ENCODE measurements at regions not wholly inside any gene's neighbourhood (a gene's known extent, or its start where the extent isn't known, plus 50 kb on each side); places are given as distances from the start of the nearest gene placed in this dataset.
A peak's percentile ranks its signal among the peaks of the same experiment; 100 is the strongest.

DNA sequence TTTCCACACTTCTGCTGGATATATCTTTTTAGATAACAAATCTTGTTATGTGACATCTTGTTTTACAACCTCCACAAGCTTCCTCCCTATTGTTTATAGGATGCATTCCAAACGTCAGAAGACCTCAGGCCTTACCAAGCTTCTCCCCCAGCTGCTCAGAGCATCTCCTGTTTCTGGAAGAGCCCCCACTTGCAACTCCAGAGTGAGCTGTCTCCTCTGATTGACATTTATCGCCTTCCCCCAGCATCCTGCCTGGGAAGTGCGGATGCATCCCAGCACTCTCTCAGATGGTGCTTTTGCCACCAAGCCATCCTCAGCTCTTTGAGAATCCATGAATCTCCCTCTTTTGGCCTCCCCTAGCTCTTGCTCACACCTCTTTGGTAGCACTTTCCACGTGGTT is 123.5 kb downstream of the LRRC70 start:
- Histone ChIP-seq H4K20me1 (ENCODE audit: insufficient read depth, low read length) (no peaks in the 10 kb centered on the region), H3K4me3 (replicated peaks in 1 of 3; ENCODE audit: low read depth in 2 of 3, low read length in 3 of 3) (no peak overlapping the region), H3K4me1 (ENCODE audit: control insufficient read depth in 1 of 2, insufficient read depth in 2 of 2, low read length in 2 of 2) (peaks cover 15 to 17% of the 10 kb centered on the region in 2 donors), H3K36me3 (replicated peaks in 1 of 2; ENCODE audit: control insufficient read depth in 1 of 2, insufficient read depth in 2 of 2, low read length in 2 of 2) (no peaks in the 10 kb centered on the region), H3K27ac (ENCODE audit: low read depth in 1 of 2, low read length in 2 of 2) (no peak overlapping the region), H3K79me2 (ENCODE audit: insufficient read depth, low read length) (no peaks in the 10 kb centered on the region), H3K9ac (ENCODE audit: insufficient read depth, low read length, poor library complexity, severe bottlenecking) (no peak overlapping the region), H2AFZ (ENCODE audit: insufficient read depth, low read depth, low read length, poor library complexity, severe bottlenecking) (no peak overlapping the region), H3K9me3 (replicated peaks in 1 of 2; ENCODE audit: control insufficient read depth in 1 of 2, insufficient read depth in 1 of 2, low read length in 2 of 2) (no peaks in the 10 kb centered on the region), H3K4me2 (replicated peaks; ENCODE audit: extremely low read depth, low read length, poor library complexity, severe bottlenecking) (no peak overlapping the region), H3K27me3 (ENCODE audit: control insufficient read depth in 2 of 2, insufficient read depth in 2 of 2, low read length in 2 of 2) (no peaks in the 10 kb centered on the region)
- Mint-ChIP-seq H3K36me3 (no peaks in the 10 kb centered on the region), H3K27me3 (ENCODE audit: low read depth in 3 of 3) (peaks cover 0 to 1% (median 0%) of the 10 kb centered on the region in 3 donors), H3K4me1 (peaks cover 17% of the 10 kb centered on the region), H3K27ac (peak overlapping the region in 1 of 7 donors; percentile 8), H3K4me3 (no peak overlapping the region), H3K9me3 (peaks cover 0 to 4% (median 3%) of the 10 kb centered on the region in 7 donors)
- intact Hi-C loops (cut with micrococcal nuclease), result no loop called here
- 100% methylated on average over 2 of the region's 4 CpGs for WGBS (ENCODE audit: insufficient coverage)
- DNase-seq, result no peak
- TF ChIP-seq CTCF (IDR thresholded peaks at IDR 0.05), result no peak

DNA sequence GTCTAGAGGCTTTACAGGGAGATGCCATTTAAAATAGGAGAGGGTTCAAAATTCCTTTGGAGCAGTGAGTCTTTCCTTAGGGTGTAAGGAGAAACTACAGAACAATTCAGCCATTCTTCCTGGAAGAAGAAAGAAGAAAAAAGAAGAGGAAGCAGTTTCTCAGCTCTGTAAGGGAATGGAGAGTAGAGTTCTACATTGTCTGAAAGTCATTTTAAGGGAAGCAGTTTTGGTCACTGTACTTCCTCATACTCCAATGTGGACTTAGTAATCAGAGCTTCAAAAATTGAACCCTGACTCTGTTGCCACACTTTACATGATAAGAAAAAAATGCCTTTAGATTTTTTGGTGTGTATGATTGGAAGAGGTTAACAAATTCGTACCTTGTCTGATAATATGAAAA is 122.4 kb downstream of the LRRC70 start:
- Mint-ChIP-seq H3K27me3 (ENCODE audit: low read depth in 3 of 3) (peaks cover 0 to 1% (median 0%) of the 10 kb centered on the region in 3 donors), H3K4me1 (peaks cover 11% of the 10 kb centered on the region), H3K9me3 (peaks cover 0 to 6% (median 3%) of the 10 kb centered on the region in 7 donors), H3K4me3 (no peak overlapping the region), H3K27ac (peak overlapping the region in 4 of 7 donors; percentile 31 to 58 (median 40)), H3K36me3 (no peaks in the 10 kb centered on the region)
- Histone ChIP-seq H3K79me2 (ENCODE audit: insufficient read depth, low read length) (no peaks in the 10 kb centered on the region), H3K4me3 (replicated peaks in 1 of 3; ENCODE audit: low read depth in 2 of 3, low read length in 3 of 3) (no peak overlapping the region), H3K4me2 (replicated peaks; ENCODE audit: extremely low read depth, low read length, poor library complexity, severe bottlenecking) (no peak overlapping the region), H3K27ac (ENCODE audit: low read depth in 1 of 2, low read length in 2 of 2) (peak overlapping the region in 1 of 2 donors; percentile 42), H3K9me3 (replicated peaks in 1 of 2; ENCODE audit: control insufficient read depth in 1 of 2, insufficient read depth in 1 of 2, low read length in 2 of 2) (no peaks in the 10 kb centered on the region), H3K27me3 (ENCODE audit: control insufficient read depth in 2 of 2, insufficient read depth in 2 of 2, low read length in 2 of 2) (no peaks in the 10 kb centered on the region), H3K36me3 (replicated peaks in 1 of 2; ENCODE audit: control insufficient read depth in 1 of 2, insufficient read depth in 2 of 2, low read length in 2 of 2) (no peaks in the 10 kb centered on the region), H4K20me1 (ENCODE audit: insufficient read depth, low read length) (no peaks in the 10 kb centered on the region), H3K9ac (ENCODE audit: insufficient read depth, low read length, poor library complexity, severe bottlenecking) (no peak overlapping the region), H3K4me1 (ENCODE audit: control insufficient read depth in 1 of 2, insufficient read depth in 2 of 2, low read length in 2 of 2) (peaks cover 10 to 12% of the 10 kb centered on the region in 2 donors), H2AFZ (ENCODE audit: insufficient read depth, low read depth, low read length, poor library complexity, severe bottlenecking) (no peak overlapping the region)
- peak in 2 of 3 donors; percentile 28 to 44 for DNase-seq
- WGBS (ENCODE audit: insufficient coverage), result no CpG with 5 or more reads among the region's 1 CpG
- TF ChIP-seq CTCF (IDR thresholded peaks at IDR 0.05), result no peak
- intact Hi-C loops (cut with micrococcal nuclease), result no loop called here

Measured in CD14-positive monocyte (primary cell).